HG02588 (cell line): ENCODE measurements at regions not wholly inside any gene's neighbourhood (a gene's known extent, or its start where the extent isn't known, plus 50 kb on each side); places are given as distances from the start of the nearest gene placed in this dataset.
"Not testable (repeated sequence)": the region's sequence is repeated elsewhere in the genome, so short reads cannot be mapped to it uniquely, and the experiment has no call there.

Experiments used
- ATAC-seq: cut with Tn5 transposase; IDR thresholded peaks from one replicate; pipeline ENCODE4 v1.9.1; 2021; ENCODE audit warnings: mild to moderate bottlenecking, moderate library complexity; ENCODE audit not compliant: unreplicated experiment

GRCh38 chr22:47617186-47617585, 854.7 kb downstream of the TBC1D22A start:
- no peak for ATAC-seq

GRCh38 chr22:47616396-47617020, 854.1 kb downstream of the TBC1D22A start:
- no peak for ATAC-seq

- ATAC-seq, result no peak
Measured at GRCh38 chr22:47615051-47615450, 852.6 kb downstream of the TBC1D22A start.

- no peak for ATAC-seq
Measured at GRCh38 chr22:47613606-47614350, 851.3 kb downstream of the TBC1D22A start.

GRCh38 chr22:47613181-47613580, 850.7 kb downstream of the TBC1D22A start:
- ATAC-seq, result not testable (repeated sequence)

DNA sequence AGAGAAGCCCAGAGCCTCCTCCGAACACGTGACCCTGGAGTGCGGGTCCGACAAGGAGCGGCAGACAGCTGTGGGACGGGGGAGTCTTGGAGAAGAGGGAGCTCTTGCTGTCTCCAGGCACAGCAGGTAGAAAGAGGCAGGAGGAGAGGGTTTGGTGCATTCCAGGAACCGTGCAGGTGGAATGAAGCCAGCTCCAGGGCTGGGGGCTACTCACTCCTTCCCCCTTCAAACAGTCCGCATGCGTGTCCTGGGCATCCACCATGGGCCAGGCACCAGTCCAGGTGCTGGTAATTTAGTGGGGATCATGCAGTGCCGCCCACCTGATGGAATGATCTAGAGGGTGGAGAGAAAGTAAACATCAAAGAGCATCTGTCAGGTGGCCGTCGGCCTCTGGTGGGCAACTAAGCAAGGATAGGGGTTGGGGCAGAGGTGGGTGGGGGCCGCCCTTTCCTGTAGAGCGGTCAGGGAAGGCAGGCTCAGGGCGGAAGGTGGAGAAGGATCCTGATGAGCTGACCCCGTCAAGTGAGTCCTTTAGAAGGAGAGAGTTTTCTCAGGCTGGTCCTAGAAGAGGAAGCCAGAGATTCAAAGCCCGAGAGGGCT, 850.0 kb downstream of the TBC1D22A start:
- ATAC-seq, result no peak

DNA sequence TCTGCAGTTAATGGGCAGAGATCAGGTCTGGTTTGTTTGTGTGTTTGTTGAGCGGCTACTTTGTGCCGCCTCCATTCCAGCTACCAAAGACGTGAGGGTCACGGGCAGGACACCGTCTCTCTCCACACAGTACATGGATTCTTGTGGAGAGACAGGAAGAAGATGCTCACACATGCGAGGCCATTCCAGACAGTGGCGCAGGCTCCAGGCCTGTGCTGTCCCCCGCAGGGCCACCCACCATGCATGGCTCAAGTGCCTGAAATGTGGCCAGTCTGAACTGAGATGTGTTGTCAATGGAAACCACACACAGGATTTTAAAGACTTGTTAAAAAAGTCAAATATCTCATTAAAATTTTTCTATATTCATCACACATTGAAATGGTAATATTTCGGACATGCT, 848.3 kb downstream of the TBC1D22A start:
- no peak for ATAC-seq

DNA sequence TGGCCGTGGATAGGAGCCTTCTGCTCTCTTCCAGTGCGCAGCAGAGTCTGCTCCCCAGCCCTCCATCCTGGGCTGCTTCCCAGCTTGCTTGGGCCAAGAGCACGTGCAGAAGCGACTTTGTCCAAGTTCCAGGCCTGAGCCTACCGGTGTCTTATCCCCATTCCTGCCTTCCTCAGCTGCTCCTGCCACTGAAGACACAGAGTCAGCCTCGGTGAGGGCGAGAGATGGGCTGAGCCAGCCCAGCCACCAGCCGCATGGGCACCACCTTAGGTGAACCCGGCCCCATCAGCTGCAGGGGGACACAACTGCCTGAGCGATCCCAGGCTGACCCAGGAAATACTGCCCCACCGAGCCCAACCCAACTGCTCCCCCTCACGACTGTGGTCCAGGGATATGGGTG, 847.8 kb downstream of the TBC1D22A start:
- ATAC-seq, result no peak

DNA sequence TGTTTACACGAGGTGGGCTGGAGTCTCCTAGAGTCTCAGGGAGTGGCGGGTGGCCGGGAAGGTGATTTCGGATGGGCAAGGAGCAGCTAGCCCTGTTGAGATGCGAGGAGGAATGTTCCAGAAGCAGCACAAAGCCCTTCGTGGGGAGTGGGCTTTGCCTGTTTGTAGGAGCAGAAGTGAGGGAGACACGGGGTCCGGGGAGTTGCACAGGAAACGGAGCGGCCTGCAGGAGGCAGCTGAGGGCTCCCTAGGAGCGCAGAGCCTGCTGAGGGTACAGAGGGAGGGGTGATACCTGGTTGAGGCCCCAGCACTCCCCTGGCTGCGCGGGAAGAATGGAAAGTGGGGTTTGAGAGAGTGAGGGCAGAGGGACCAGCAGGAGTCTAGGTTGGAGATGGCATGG, 847.2 kb downstream of the TBC1D22A start:
- no peak for ATAC-seq

- no peak for ATAC-seq
Measured at GRCh38 chr22:47608421-47608820, 846.0 kb downstream of the TBC1D22A start.

DNA sequence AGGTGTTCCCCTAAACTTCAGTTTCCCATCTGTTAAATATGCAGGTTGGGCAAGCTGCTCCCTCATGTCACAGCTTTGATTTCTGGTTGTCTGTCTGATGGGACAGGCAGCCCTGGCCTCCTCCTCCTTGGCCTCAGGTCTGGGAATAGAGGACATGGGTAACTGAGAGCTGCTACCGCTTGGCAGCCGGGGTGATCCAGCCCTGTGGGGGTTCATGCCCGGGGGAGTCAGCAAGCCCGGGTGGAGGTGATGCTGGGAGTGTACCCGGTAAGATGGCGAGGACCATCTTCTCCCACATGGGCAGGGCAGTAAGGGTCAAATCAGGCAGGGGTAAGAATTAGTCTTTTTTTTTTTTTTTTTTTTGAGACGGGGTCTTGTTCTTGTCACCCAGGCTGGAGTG, 845.0 kb downstream of the TBC1D22A start:
- no peak for ATAC-seq

DNA sequence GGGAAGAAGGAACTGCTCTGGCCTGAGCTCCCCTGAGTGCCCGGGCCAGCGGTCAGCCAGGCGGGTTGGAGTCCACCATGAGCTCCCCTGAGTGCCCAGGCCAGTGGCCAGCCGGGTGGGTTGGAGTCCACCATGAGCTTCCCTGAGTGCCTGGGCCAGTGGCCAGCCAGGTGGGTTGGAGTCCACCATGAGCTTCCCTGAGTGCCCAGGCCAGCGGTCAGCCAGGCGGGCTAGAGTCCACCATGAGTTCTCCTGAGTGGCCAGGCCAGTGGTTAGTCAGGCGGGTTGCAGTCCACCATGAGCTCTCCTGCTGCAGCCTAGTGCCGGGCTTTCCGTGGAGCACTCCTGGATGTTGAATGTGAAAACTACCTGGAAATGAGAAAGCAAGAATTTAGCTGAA, 844.0 kb downstream of the TBC1D22A start:
- ATAC-seq, result no peak

DNA sequence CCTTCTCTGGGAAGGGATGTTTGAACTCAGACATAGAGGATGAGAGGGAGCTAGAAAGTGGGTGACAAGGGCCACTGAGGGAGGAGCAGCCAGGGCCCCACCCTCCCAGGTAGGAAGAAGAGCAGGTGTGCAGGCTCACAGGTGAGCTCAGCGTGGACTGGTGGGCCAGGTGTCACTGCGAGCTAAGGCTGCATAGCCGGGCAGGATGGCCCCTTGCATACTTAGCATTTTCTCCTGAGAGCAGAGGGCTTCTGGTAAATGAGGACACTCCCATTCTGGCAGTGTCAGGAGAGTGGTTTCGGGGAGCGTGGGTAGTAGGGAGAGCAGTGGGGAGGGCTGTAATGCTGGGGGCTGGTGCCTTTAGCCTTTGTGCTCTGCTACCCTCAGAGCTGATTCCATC, 843.4 kb downstream of the TBC1D22A start:
- no peak for ATAC-seq

DNA sequence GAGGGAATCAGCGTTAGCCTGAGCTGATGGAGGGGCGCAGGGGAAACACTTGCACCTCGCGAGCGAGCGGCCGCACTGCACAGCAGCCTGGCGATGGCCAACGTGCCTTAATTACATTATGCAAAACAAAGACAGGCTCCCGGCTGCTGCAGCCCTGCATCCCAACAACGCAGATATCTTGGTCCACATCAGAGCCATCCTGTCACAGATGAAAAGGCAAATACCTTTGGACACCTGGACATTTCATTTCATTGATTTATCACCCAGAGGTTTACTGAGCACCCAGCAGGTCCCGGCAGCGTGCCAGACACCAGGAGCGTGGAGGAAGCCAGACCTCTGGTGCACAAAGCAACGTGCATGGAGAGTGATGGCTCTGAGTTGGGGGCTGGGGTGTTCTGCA, 843.0 kb downstream of the TBC1D22A start:
- no peak for ATAC-seq

- ATAC-seq, result no peak
Measured at GRCh38 chr22:47604563-47604962, 842.1 kb downstream of the TBC1D22A start.

DNA sequence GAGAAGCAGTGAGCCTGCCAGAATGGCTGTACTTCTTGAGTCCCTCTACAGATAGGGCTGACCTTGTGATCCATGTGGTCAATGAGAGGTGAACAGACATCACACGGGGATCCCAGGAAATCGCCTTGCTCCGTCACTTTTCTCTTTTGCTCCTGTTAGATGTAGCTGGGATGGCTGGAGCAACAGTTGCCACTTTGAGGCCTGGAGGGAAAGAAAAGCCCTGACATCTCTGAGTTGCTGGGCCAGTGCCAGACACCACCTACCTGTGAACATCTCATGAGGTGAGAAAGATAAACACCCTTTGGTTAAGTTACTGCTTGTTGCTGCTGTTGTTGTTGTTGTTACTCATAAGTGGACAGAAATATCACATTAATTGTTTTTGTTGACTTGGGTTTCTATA, 840.3 kb downstream of the TBC1D22A start:
- no peak for ATAC-seq

- no peak for ATAC-seq
Measured at GRCh38 chr22:47601666-47602065, 839.2 kb downstream of the TBC1D22A start.

DNA sequence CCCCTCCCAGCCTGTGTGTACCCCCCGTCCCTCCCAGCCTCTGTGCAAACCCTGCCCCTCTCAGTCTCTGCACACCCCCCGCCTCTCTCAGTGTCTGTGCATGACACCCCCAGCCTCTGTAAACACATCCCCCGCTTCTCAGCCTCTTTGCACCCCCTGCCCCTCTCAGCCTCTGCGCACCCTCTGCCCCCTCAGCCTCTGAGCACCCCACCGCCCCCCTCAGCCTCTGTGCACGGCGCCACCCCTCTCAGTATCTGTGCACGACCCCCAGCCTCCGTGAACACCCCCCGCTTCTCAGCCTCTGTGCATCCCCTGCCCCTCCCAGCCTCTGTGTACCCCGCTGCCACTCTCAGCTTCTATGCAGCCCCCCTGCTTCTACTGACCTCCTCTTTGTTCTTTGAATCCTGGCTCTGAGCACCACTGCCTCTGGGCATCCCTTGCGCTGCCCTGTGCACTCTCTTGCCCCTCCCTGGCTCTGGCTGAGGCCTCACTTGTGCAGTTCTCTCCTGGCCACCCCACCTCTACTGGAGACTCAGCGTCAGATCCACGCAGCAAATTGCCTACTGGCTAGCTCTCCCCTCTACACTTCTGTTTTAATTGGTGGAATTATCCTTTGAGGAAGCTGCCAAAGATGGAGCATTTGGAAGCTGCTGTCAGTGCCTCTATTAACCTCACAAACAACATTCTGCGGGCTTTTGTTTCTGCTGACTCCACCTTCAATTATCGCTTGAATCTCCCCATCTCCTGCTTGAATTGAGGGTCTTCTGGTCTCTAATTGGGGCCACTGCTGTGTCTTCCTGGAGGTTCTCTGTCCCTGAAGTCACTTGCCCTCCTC, 838.6 kb downstream of the TBC1D22A start:
- ATAC-seq, result no peak

GRCh38 chr22:47600281-47600680, 837.8 kb downstream of the TBC1D22A start:
- ATAC-seq, result no peak

GRCh38 chr22:47599753-47600152, 837.3 kb downstream of the TBC1D22A start:
- ATAC-seq, result no peak

DNA sequence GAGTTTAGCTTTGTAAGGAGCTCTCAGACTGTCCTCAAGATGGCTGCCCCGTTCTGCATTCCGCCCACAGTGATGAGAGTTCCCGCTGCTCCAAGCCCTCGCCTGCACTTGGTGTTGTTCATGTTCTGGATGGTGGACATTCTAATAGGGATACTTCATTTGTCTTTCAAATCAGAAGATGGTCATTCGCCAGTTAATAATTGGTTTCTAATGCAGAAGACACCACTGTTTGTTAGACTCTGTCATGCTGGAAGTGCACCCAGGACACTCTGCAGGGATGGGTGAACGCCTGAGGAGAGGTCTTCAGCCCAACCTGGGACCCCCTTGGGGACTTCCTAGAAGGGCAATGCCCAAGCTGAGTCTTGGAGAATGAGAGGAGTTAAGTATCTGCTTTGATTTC, 836.4 kb downstream of the TBC1D22A start:
- ATAC-seq, result no peak
